PC-3 (cell line): ENCODE measurements at regions not wholly inside any gene's neighbourhood (a gene's known extent, or its start where the extent isn't known, plus 50 kb on each side); places are given as distances from the start of the nearest gene placed in this dataset.

Source experiments
- ATAC-seq: fragments of 200-7000 bp; cut with Tn5 transposase; 2 replicates; pipeline ENCODE4 v1.9.1; 2020; ENCODE audit warnings: mild to moderate bottlenecking, moderate library complexity
- BruUV-seq: library from RNA; stranded (reverse); fragments of 400-500 nt; replicated peaks from 2 replicates; lab custom pipeline; 2021; lab: Mats Ljungman, UMichigan
- CTCF ChIA-PET: fragments of 300-600 bp; sonication (Branson Sonifier 250); formaldehyde crosslinking; loops from one replicate; lab custom pipeline; 2022; ENCODE audit warnings: antibody characterized with exemption; lab: Charles Lee
- POLR2A ChIA-PET: fragments of 300-600 bp; sonication (Branson Sonifier 250); formaldehyde crosslinking; loops from one replicate; lab custom pipeline; 2022; ENCODE audit warnings: antibody characterized with exemption; ENCODE audit not compliant: unreplicated experiment; lab: Charles Lee
- DNase-seq: peaks from one replicate; pipeline ENCODE4 v3.0.0-alpha.2; 2015
- H2AFZ ChIP-seq: fragments of 300-600 bp; sonication (generic); 2 replicates; pipeline ENCODE4 v1.6.0; 2016; ENCODE audit warnings: antibody characterized with exemption, low read length
- H3F3A ChIP-seq: fragments of 300-600 bp; sonication (generic); one replicate; pipeline ENCODE4 v1.6.0; 2017; ENCODE audit warnings: antibody characterized with exemption, low read length, control low read depth, mild to moderate bottlenecking; ENCODE audit not compliant: unreplicated experiment
- H3K27ac ChIP-seq: fragments of 300-600 bp; sonication (generic); 2 replicates; pipeline ENCODE4 v1.5.1; 2016; ENCODE audit warnings: mild to moderate bottlenecking, low read length
- H3K27me3 ChIP-seq: fragments of 300-600 bp; sonication (generic); 2 replicates; pipeline ENCODE4 v1.6.1; 2016; ENCODE audit warnings: low read length, mixed read lengths
- H3K36me3 ChIP-seq: fragments of 300-600 bp; sonication (generic); 2 replicates; pipeline ENCODE4 v1.6.1; 2016; ENCODE audit warnings: low read depth, mixed run types, low read length, mixed read lengths
- H3K4me1 ChIP-seq: fragments of 300-600 bp; sonication (generic); 2 replicates; pipeline ENCODE4 v1.5.1; 2016; ENCODE audit warnings: low read length; ENCODE audit not compliant: insufficient read depth
- H3K4me2 ChIP-seq: fragments of 300-600 bp; sonication (generic); 2 replicates; pipeline ENCODE4 v1.6.0; 2016; ENCODE audit warnings: low read length
- H3K4me3 ChIP-seq: fragments of 300-600 bp; sonication (generic); 2 replicates; pipeline ENCODE4 v1.5.1; 2016; ENCODE audit warnings: mild to moderate bottlenecking, low read length, mixed read lengths
- H3K79me2 ChIP-seq: fragments of 300-600 bp; sonication (generic); 2 replicates; pipeline ENCODE4 v1.6.1; 2017; ENCODE audit warnings: low read length, mixed read lengths
- H3K9ac ChIP-seq: fragments of 300-600 bp; sonication (generic); 2 replicates; pipeline ENCODE4 v1.6.0; 2016; ENCODE audit warnings: mild to moderate bottlenecking, low read length
- H3K9me2 ChIP-seq: fragments of 300-600 bp; sonication (generic); replicated peaks from 2 replicates; pipeline ENCODE4 v1.6.1; 2016; ENCODE audit warnings: mixed run types, low read length, mixed read lengths
- H3K9me3 ChIP-seq: fragments of 300-600 bp; sonication (generic); 2 replicates; pipeline ENCODE4 v1.6.1; 2016; ENCODE audit warnings: low read length, mixed read lengths
- H4K20me1 ChIP-seq: fragments of 300-600 bp; sonication (generic); 2 replicates; pipeline ENCODE4 v1.6.1; 2016; ENCODE audit warnings: low read length, mixed read lengths
- EZH2 ChIP-seq: fragments of 300-600 bp; sonication (generic); IDR thresholded peaks from one replicate; pipeline ENCODE4 v1.6.1; 2017; ENCODE audit warnings: antibody characterized with exemption, mild to moderate bottlenecking, low read length; ENCODE audit not compliant: unreplicated experiment
- EZH2phosphoT487 ChIP-seq: fragments of 300-600 bp; sonication (generic); IDR thresholded peaks from 2 replicates; pipeline ENCODE4 v1.6.1; 2018; ENCODE audit warnings: mild to moderate bottlenecking, antibody characterized with exemption, low read length, borderline replicate concordance
- intact Hi-C: fragments of 100-400 bp; cut with micrococcal nuclease; formaldehyde crosslinking; loops from 2 replicates; pipeline ENCODE4 v1.9.0; 2023
- TF ChIP-seq, protein P1 (sequence below): fragments of 300-600 bp; sonication (generic); conservative IDR thresholded peaks from 2 replicates; pipeline ENCODE4 v1.5.1; 2017; ENCODE audit warnings: antibody characterized with exemption, low read depth, mild to moderate bottlenecking, low read length

- H3K9ac ChIP-seq = no peak overlapping the region
- POLR2A ChIA-PET = no interaction called here
- H3K27me3 ChIP-seq = no peaks in the 10 kb centered on the region
- H3K4me3 ChIP-seq = no peak overlapping the region
- TF ChIP-seq EZH2 = no peak
- no peak for TF ChIP-seq EZH2phosphoT487
- TF ChIP-seq, protein P1, sequence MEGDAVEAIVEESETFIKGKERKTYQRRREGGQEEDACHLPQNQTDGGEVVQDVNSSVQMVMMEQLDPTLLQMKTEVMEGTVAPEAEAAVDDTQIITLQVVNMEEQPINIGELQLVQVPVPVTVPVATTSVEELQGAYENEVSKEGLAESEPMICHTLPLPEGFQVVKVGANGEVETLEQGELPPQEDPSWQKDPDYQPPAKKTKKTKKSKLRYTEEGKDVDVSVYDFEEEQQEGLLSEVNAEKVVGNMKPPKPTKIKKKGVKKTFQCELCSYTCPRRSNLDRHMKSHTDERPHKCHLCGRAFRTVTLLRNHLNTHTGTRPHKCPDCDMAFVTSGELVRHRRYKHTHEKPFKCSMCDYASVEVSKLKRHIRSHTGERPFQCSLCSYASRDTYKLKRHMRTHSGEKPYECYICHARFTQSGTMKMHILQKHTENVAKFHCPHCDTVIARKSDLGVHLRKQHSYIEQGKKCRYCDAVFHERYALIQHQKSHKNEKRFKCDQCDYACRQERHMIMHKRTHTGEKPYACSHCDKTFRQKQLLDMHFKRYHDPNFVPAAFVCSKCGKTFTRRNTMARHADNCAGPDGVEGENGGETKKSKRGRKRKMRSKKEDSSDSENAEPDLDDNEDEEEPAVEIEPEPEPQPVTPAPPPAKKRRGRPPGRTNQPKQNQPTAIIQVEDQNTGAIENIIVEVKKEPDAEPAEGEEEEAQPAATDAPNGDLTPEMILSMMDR = no peak
- CTCF ChIA-PET = no interaction called here
- no peaks in the 10 kb centered on the region for H4K20me1 ChIP-seq
- H3F3A ChIP-seq = no peaks in the 10 kb centered on the region
- H2AFZ ChIP-seq = no peak overlapping the region
- no peaks in the 10 kb centered on the region for H3K36me3 ChIP-seq
- DNase-seq (no peak), ATAC-seq (no peak)
- H3K9me2 ChIP-seq = no peaks in the 10 kb centered on the region
- H3K4me1 ChIP-seq = no peaks in the 10 kb centered on the region
- no peaks in the 10 kb centered on the region for H3K79me2 ChIP-seq
- H3K27ac ChIP-seq = no peak overlapping the region
- no TSS peak for BruUV-seq
- intact Hi-C loops = no loop called here
- H3K9me3 ChIP-seq = no peaks in the 10 kb centered on the region
- no peak overlapping the region for H3K4me2 ChIP-seq
Measured at GRCh38 chr19:31604493-31605040, 255.3 kb upstream of the TSHZ3 start.

DNA sequence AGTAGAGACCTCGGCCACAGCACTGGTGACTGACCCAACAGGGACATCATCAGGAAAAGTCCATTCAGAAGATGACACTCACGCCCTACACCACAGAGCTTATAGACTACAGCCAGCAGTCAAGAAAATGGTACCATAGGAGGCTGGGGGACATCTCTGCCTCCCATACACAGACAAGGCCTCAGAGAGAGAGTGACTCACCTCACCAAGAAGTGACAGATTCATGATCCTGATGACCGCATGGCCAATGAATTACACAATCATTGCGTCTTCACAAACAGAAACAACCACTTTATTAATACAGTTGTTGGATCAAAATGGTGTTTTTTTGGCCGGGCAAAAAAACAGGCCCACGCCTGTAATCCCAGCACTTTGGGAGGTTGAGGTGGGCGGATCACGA lies 260.8 kb upstream of the TSHZ3 start:
- Histone ChIP-seq H3K79me2 (no peaks in the 10 kb centered on the region), H2AFZ (no peak overlapping the region), H3K9me3 (no peaks in the 10 kb centered on the region), H3K27ac (no peak overlapping the region), H3K4me3 (no peak overlapping the region), H4K20me1 (no peaks in the 10 kb centered on the region), H3F3A (no peaks in the 10 kb centered on the region), H3K4me1 (no peaks in the 10 kb centered on the region), H3K9me2 (no peaks in the 10 kb centered on the region), H3K4me2 (no peak overlapping the region), H3K9ac (no peak overlapping the region), H3K36me3 (no peaks in the 10 kb centered on the region), H3K27me3 (no peaks in the 10 kb centered on the region)
- no TSS peak for BruUV-seq
- no peak for TF ChIP-seq EZH2
- TF ChIP-seq, protein P1 = no peak
- no peak for TF ChIP-seq EZH2phosphoT487
- no peak for DNase-seq
- ChIA-PET CTCF (no interaction called here), POLR2A (no interaction called here)
- intact Hi-C loops = no loop called here
- no peak for ATAC-seq

GRCh38 chr19:31611046-31611877 lies 262.0 kb upstream of the TSHZ3 start:
- H3K27ac ChIP-seq = no peak overlapping the region
- no peaks in the 10 kb centered on the region for H3K4me1 ChIP-seq
- H3K79me2 ChIP-seq = no peaks in the 10 kb centered on the region
- H4K20me1 ChIP-seq = no peaks in the 10 kb centered on the region
- intact Hi-C loops = no loop called here
- no peak overlapping the region for H3K4me3 ChIP-seq
- ChIA-PET POLR2A (no interaction called here), CTCF (no interaction called here)
- no peak for TF ChIP-seq EZH2
- no peak for TF ChIP-seq EZH2phosphoT487
- TF ChIP-seq, protein P1 = no peak
- no peak for DNase-seq
- no TSS peak for BruUV-seq
- H3K4me2 ChIP-seq = no peak overlapping the region
- H3K9me2 ChIP-seq = no peaks in the 10 kb centered on the region
- H2AFZ ChIP-seq = no peak overlapping the region
- H3K36me3 ChIP-seq = no peaks in the 10 kb centered on the region
- no peak for ATAC-seq
- no peaks in the 10 kb centered on the region for H3K27me3 ChIP-seq
- H3F3A ChIP-seq = no peaks in the 10 kb centered on the region
- H3K9me3 ChIP-seq = no peaks in the 10 kb centered on the region
- H3K9ac ChIP-seq = no peak overlapping the region
